GM12878 (cell line): ENCODE measurements at regions not wholly inside any gene's neighbourhood (a gene's known extent, or its start where the extent isn't known, plus 50 kb on each side); places are given as distances from the start of the nearest gene placed in this dataset.

Experiments used
- CBX3 ChIP-seq: fragments of 200-600 bp; sonication (generic); IDR thresholded peaks from 2 replicates; pipeline ENCODE4 v1.6.1; 2016; ENCODE audit warnings: low read depth, borderline replicate concordance
- EP300 ChIP-seq, 2 experiments: fragments of 150-350 bp in 1 of 2; IDR thresholded peaks; 2 replicates each; pipeline ENCODE4 v1.6.1; 2011 to 2012; ENCODE audit warnings: low read depth in 2 of 2, low read length in 2 of 2, borderline replicate concordance in 1 of 2, improper control_type of control experiment in 1 of 2, inconsistent platforms in 1 of 2; ENCODE audit not compliant: control insufficient read depth in 1 of 2
- EZH2 ChIP-seq: IDR thresholded peaks from 2 replicates; pipeline ENCODE4 v1.6.1; 2012; ENCODE audit warnings: low read depth, mild to moderate bottlenecking, control low read depth, inconsistent platforms, low read length, borderline replicate concordance; ENCODE audit not compliant: control insufficient read depth
- FOS ChIP-seq: IDR thresholded peaks from 3 replicates; pipeline ENCODE4 v1.6.1; 2011; ENCODE audit warnings: borderline replicate concordance; ENCODE audit not compliant: insufficient read length; ENCODE audit errors: extremely low read depth
- NRF1 ChIP-seq: conservative IDR thresholded peaks from 2 replicates; pipeline ENCODE4 v1.6.1; 2011; ENCODE audit warnings: mild to moderate bottlenecking, low read depth, low read length, improper control_type of control experiment
- POLR2A ChIP-seq: IDR thresholded peaks from 2 replicates; pipeline ENCODE4 v1.6.1; 2011; ENCODE audit warnings: low read depth, mild to moderate bottlenecking, low read length
- POLR2AphosphoS5 ChIP-seq: IDR thresholded peaks from 2 replicates; pipeline ENCODE4 v1.6.1; 2011; ENCODE audit warnings: mild to moderate bottlenecking, low read length, inconsistent platforms
- STAT3 ChIP-seq: IDR thresholded peaks from 2 replicates; pipeline ENCODE4 v1.6.1; 2011; ENCODE audit warnings: low read depth, low read length, improper control_type of control experiment
- SUPT20H ChIP-seq: IDR thresholded peaks from 2 replicates; pipeline ENCODE4 v1.6.1; 2011; ENCODE audit warnings: low read depth, mild to moderate bottlenecking, low read length, moderate library complexity, borderline replicate concordance; ENCODE audit not compliant: control insufficient read depth
- YY1 ChIP-seq: IDR thresholded peaks from 2 replicates; pipeline ENCODE4 v1.6.1; 2011; ENCODE audit warnings: low read depth, mild to moderate bottlenecking, low read length
- TF ChIP-seq, protein P1 (sequence below): IDR thresholded peaks from 2 replicates; pipeline ENCODE4 v1.6.1; 2012; ENCODE audit warnings: improper control_type of control experiment, low read depth, low read length; ENCODE audit not compliant: insufficient replicate concordance
- TF ChIP-seq, protein P2 (sequence below), 3 experiments: IDR thresholded peaks in 2 of 3; conservative IDR thresholded peaks in 1 of 3; 2 replicates each; pipeline ENCODE4 v1.5.1; 2011; ENCODE audit warnings: low read depth in 3 of 3, low read length in 3 of 3, mild to moderate bottlenecking in 3 of 3, control low read depth in 2 of 3, moderate library complexity in 2 of 3, inconsistent platforms in 1 of 3, mixed read lengths in 1 of 3; ENCODE audit not compliant: control insufficient read depth in 2 of 3, insufficient read depth in 1 of 3; ENCODE audit errors: extremely low read depth in 1 of 3
- TF ChIP-seq, protein P3 (sequence below): IDR thresholded peaks from 2 replicates; pipeline ENCODE4 v1.6.1; 2012; ENCODE audit warnings: mild to moderate bottlenecking, low read depth, low read length
- TF ChIP-seq, protein P4 (sequence below): IDR thresholded peaks from 2 replicates; pipeline ENCODE4 v1.6.1; 2012; ENCODE audit warnings: low read depth, low read length, improper control_type of control experiment

DNA sequence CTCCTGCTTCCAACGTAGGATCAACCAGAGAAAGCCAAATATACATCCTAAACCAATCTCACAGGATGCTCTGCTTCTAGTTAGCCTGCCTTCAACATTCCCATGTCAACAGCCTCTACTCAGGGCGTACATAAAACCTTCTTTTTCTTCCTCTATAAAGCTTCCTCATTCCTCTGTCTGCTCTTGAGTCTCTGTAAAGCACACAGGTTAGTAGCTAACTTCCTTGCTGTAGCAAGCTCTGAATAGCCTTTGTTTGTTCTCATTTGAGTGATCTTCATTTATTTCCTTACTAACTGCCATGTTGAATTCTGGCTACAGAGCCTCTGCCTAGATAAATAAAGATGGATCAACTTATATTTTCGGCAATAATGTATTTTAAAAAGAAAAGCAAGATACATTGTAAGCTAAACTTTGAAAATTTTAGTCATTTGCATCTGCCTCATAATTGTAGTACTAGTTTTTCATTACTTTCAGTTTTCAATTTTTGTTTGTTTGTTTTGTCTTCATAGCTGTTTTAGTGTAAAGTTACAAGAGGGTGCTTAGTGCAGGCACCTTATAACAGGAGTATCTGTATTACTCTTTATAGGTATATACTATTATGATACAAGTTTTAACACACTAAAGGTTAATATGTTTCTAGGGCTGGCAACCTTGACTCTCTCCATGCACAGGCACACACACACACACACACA is 498.2 kb downstream of the PYDC2 start:
- no peak for TF ChIP-seq EP300 (IDR thresholded peaks at IDR 0.05; ENCODE audit: borderline replicate concordance in 1 of 2, control insufficient read depth in 1 of 2, low read depth in 2 of 2, low read length in 2 of 2)
- no peak for TF ChIP-seq SUPT20H
- TF ChIP-seq, protein P1, sequence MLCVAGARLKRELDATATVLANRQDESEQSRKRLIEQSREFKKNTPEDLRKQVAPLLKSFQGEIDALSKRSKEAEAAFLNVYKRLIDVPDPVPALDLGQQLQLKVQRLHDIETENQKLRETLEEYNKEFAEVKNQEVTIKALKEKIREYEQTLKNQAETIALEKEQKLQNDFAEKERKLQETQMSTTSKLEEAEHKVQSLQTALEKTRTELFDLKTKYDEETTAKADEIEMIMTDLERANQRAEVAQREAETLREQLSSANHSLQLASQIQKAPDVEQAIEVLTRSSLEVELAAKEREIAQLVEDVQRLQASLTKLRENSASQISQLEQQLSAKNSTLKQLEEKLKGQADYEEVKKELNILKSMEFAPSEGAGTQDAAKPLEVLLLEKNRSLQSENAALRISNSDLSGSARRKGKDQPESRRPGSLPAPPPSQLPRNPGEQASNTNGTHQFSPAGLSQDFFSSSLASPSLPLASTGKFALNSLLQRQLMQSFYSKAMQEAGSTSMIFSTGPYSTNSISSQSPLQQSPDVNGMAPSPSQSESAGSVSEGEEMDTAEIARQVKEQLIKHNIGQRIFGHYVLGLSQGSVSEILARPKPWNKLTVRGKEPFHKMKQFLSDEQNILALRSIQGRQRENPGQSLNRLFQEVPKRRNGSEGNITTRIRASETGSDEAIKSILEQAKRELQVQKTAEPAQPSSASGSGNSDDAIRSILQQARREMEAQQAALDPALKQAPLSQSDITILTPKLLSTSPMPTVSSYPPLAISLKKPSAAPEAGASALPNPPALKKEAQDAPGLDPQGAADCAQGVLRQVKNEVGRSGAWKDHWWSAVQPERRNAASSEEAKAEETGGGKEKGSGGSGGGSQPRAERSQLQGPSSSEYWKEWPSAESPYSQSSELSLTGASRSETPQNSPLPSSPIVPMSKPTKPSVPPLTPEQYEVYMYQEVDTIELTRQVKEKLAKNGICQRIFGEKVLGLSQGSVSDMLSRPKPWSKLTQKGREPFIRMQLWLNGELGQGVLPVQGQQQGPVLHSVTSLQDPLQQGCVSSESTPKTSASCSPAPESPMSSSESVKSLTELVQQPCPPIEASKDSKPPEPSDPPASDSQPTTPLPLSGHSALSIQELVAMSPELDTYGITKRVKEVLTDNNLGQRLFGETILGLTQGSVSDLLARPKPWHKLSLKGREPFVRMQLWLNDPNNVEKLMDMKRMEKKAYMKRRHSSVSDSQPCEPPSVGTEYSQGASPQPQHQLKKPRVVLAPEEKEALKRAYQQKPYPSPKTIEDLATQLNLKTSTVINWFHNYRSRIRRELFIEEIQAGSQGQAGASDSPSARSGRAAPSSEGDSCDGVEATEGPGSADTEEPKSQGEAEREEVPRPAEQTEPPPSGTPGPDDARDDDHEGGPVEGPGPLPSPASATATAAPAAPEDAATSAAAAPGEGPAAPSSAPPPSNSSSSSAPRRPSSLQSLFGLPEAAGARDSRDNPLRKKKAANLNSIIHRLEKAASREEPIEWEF = no peak
- TF ChIP-seq POLR2AphosphoS5 = no peak
- TF ChIP-seq, protein P2, sequence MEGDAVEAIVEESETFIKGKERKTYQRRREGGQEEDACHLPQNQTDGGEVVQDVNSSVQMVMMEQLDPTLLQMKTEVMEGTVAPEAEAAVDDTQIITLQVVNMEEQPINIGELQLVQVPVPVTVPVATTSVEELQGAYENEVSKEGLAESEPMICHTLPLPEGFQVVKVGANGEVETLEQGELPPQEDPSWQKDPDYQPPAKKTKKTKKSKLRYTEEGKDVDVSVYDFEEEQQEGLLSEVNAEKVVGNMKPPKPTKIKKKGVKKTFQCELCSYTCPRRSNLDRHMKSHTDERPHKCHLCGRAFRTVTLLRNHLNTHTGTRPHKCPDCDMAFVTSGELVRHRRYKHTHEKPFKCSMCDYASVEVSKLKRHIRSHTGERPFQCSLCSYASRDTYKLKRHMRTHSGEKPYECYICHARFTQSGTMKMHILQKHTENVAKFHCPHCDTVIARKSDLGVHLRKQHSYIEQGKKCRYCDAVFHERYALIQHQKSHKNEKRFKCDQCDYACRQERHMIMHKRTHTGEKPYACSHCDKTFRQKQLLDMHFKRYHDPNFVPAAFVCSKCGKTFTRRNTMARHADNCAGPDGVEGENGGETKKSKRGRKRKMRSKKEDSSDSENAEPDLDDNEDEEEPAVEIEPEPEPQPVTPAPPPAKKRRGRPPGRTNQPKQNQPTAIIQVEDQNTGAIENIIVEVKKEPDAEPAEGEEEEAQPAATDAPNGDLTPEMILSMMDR (IDR thresholded peaks at IDR 0.05 in 2 of 3, conservative IDR thresholded peaks at IDR 0.05 in 1 of 3; ENCODE audit: control insufficient read depth in 2 of 3, extremely low read depth in 1 of 3, insufficient read depth in 1 of 3, low read depth in 3 of 3, low read length in 3 of 3) = no peak
- no peak for TF ChIP-seq STAT3
- TF ChIP-seq EZH2 = no peak
- TF ChIP-seq, protein P3, sequence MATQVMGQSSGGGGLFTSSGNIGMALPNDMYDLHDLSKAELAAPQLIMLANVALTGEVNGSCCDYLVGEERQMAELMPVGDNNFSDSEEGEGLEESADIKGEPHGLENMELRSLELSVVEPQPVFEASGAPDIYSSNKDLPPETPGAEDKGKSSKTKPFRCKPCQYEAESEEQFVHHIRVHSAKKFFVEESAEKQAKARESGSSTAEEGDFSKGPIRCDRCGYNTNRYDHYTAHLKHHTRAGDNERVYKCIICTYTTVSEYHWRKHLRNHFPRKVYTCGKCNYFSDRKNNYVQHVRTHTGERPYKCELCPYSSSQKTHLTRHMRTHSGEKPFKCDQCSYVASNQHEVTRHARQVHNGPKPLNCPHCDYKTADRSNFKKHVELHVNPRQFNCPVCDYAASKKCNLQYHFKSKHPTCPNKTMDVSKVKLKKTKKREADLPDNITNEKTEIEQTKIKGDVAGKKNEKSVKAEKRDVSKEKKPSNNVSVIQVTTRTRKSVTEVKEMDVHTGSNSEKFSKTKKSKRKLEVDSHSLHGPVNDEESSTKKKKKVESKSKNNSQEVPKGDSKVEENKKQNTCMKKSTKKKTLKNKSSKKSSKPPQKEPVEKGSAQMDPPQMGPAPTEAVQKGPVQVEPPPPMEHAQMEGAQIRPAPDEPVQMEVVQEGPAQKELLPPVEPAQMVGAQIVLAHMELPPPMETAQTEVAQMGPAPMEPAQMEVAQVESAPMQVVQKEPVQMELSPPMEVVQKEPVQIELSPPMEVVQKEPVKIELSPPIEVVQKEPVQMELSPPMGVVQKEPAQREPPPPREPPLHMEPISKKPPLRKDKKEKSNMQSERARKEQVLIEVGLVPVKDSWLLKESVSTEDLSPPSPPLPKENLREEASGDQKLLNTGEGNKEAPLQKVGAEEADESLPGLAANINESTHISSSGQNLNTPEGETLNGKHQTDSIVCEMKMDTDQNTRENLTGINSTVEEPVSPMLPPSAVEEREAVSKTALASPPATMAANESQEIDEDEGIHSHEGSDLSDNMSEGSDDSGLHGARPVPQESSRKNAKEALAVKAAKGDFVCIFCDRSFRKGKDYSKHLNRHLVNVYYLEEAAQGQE = no peak
- TF ChIP-seq FOS = no peak
- TF ChIP-seq, protein P4, sequence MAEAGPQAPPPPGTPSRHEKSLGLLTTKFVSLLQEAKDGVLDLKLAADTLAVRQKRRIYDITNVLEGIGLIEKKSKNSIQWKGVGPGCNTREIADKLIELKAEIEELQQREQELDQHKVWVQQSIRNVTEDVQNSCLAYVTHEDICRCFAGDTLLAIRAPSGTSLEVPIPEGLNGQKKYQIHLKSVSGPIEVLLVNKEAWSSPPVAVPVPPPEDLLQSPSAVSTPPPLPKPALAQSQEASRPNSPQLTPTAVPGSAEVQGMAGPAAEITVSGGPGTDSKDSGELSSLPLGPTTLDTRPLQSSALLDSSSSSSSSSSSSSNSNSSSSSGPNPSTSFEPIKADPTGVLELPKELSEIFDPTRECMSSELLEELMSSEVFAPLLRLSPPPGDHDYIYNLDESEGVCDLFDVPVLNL = no peak
- no peak for TF ChIP-seq CBX3
- no peak for TF ChIP-seq YY1
- TF ChIP-seq POLR2A = no peak
- TF ChIP-seq NRF1 = no peak
